HCT116 (cell line): ENCODE measurements at regions not wholly inside any gene's neighbourhood (a gene's known extent, or its start where the extent isn't known, plus 50 kb on each side); places are given as distances from the start of the nearest gene placed in this dataset.

Experiments used
- ATAC-seq: fragments of 200-7000 bp; cut with Tn5 transposase; 2 replicates; pipeline ENCODE4 v1.9.1; 2020; ENCODE audit warnings: mild to moderate bottlenecking, moderate library complexity
- BruUV-seq: library from RNA; stranded (reverse); fragments of 400-500 nt; replicated peaks from 2 replicates; lab custom pipeline; 2021; lab: Mats Ljungman, UMichigan
- CTCF ChIA-PET: fragments of 300-600 bp; sonication (Branson Sonifier 250); formaldehyde crosslinking; loops from one replicate; lab custom pipeline; 2021; ENCODE audit warnings: antibody characterized with exemption; lab: Charles Lee
- POLR2A ChIA-PET: fragments of 300-600, 350-600 bp; sonication (Branson Sonifier 250); formaldehyde crosslinking; loops from one replicate; lab custom pipeline; 2021; ENCODE audit warnings: antibody characterized with exemption; lab: Charles Lee
- RAD21 ChIA-PET, 2 experiments: fragments of 300-600 bp; sonication (Branson Sonifier 250); formaldehyde crosslinking; loops; one replicate each; lab custom pipeline; 2023; ENCODE audit warnings: low total read pairs in 2 of 2; ENCODE audit not compliant: uncharacterized antibody in 2 of 2, unreplicated experiment in 2 of 2, low non-redundant PET in 1 of 2; lab: Charles Lee
- DNase-seq: peaks from one replicate; pipeline ENCODE4 v3.0.0-alpha.2; 2010; ENCODE audit warnings: low read depth, low spot score
- H2AFZ ChIP-seq: fragments of 200-600 bp; shearing (Covaris generic), sonication (generic); 2 replicates; pipeline ENCODE4 v1.6.1; 2017; ENCODE audit warnings: low read depth, mixed run types, mixed read lengths, antibody characterized with exemption, low read length; ENCODE audit not compliant: poor library complexity, severe bottlenecking
- H3K27ac ChIP-seq: 2 replicates; pipeline ENCODE4 v1.5.1; 2012; ENCODE audit warnings: low read depth, low read length
- H3K27me3 ChIP-seq: fragments of 200-600 bp; sonication (generic); 2 replicates; pipeline ENCODE4 v1.6.1; 2016; ENCODE audit warnings: mixed run types, low read length, mixed read lengths; ENCODE audit not compliant: insufficient read depth
- H3K36me3 ChIP-seq, 2 experiments: fragments of 200-500 bp in 1 of 2; fragments of 200-600 bp in 1 of 2; sonication (Bioruptor generic) in 1 of 2; sonication (generic) in 1 of 2; 2 replicates each; pipeline versions ENCODE4 v1.5.1 to v1.6.1; 2014 to 2016; ENCODE audit warnings: low read length in 2 of 2, inconsistent platforms in 1 of 2, mixed read lengths in 1 of 2, mixed run types in 1 of 2; ENCODE audit not compliant: insufficient read depth in 2 of 2, control insufficient read depth in 1 of 2
- H3K4me1 ChIP-seq, 2 experiments: fragments of 200-600 bp in 1 of 2; sonication (generic) in 1 of 2; 2 replicates each; pipeline versions ENCODE4 v1.5.1 to v1.6.1; 2012 to 2017; ENCODE audit warnings: low read length in 2 of 2, inconsistent platforms in 1 of 2, mild to moderate bottlenecking in 1 of 2, mixed read lengths in 1 of 2, mixed run types in 1 of 2, moderate library complexity in 1 of 2; ENCODE audit not compliant: insufficient read depth in 2 of 2, control insufficient read depth in 1 of 2
- H3K4me2 ChIP-seq: fragments of 200-600 bp; sonication (generic); 2 replicates; pipeline ENCODE4 v1.6.1; 2017; ENCODE audit warnings: mixed run types, low read length, mixed read lengths
- H3K4me3 ChIP-seq, 2 experiments: fragments of 200-600 bp in 1 of 2; sonication (generic) in 1 of 2; replicated peaks in 1 of 2; 2 replicates each; pipeline ENCODE4 v1.5.1; 2011 to 2016; ENCODE audit warnings: low read length in 2 of 2, control low read depth in 1 of 2, low read depth in 1 of 2, mild to moderate bottlenecking in 1 of 2, mixed read lengths in 1 of 2, mixed run types in 1 of 2
- H3K79me2 ChIP-seq: fragments of 200-600 bp; sonication (generic); 2 replicates; pipeline ENCODE4 v1.6.1; 2017; ENCODE audit warnings: mild to moderate bottlenecking, mixed run types, low read length, moderate library complexity, mixed read lengths; ENCODE audit not compliant: insufficient read depth
- H3K9ac ChIP-seq: fragments of 200-600 bp; sonication (generic); 2 replicates; pipeline ENCODE4 v1.6.1; 2016; ENCODE audit warnings: low read length, mixed read lengths
- H3K9me2 ChIP-seq: fragments of 200-600 bp; sonication (generic), shearing (Covaris generic); 2 replicates; pipeline ENCODE4 v1.6.1; 2017; ENCODE audit warnings: mixed run types, mild to moderate bottlenecking, moderate library complexity; ENCODE audit not compliant: insufficient read depth
- H3K9me3 ChIP-seq, 2 experiments: fragments of 200-500 bp in 1 of 2; fragments of 200-600 bp in 1 of 2; sonication (Bioruptor generic) in 1 of 2; sonication (generic) in 1 of 2; 2 replicates each; pipeline ENCODE4 v1.6.1; 2014 to 2017; ENCODE audit warnings: low read length in 2 of 2, mixed read lengths in 2 of 2, inconsistent platforms in 1 of 2, low read depth in 1 of 2, mild to moderate bottlenecking in 1 of 2, mixed run types in 1 of 2, moderate library complexity in 1 of 2; ENCODE audit not compliant: control insufficient read depth in 1 of 2, insufficient read depth in 1 of 2
- H4K20me1 ChIP-seq: fragments of 200-600 bp; sonication (generic), shearing (Covaris generic); 2 replicates; pipeline ENCODE4 v1.6.1; 2017; ENCODE audit warnings: mixed run types, mild to moderate bottlenecking, moderate library complexity; ENCODE audit not compliant: insufficient read depth
- CBX3 ChIP-seq: IDR thresholded peaks from 2 replicates; pipeline ENCODE4 v1.6.1; 2012; ENCODE audit warnings: low read depth
- EGR1 ChIP-seq: IDR thresholded peaks from 2 replicates; pipeline ENCODE4 v1.6.1; 2012; ENCODE audit warnings: low read depth
- JUND ChIP-seq: IDR thresholded peaks from 2 replicates; pipeline ENCODE4 v1.6.1; 2012
- POLR2A ChIP-seq: IDR thresholded peaks from 2 replicates; pipeline ENCODE4 v1.7.0; 2011; ENCODE audit warnings: borderline replicate concordance; ENCODE audit not compliant: insufficient read depth, insufficient read length; ENCODE audit errors: extremely low read depth
- SIN3A ChIP-seq: IDR thresholded peaks from 2 replicates; pipeline ENCODE4 v1.6.1; 2012; ENCODE audit warnings: low read depth
- SP1 ChIP-seq: IDR thresholded peaks from 2 replicates; pipeline ENCODE4 v1.6.1; 2012; ENCODE audit warnings: low read depth
- SRF ChIP-seq: IDR thresholded peaks from 2 replicates; pipeline ENCODE4 v1.6.1; 2012; ENCODE audit warnings: low read depth
- TCF7L2 ChIP-seq: IDR thresholded peaks from 2 replicates; pipeline ENCODE4 v1.7.0; 2011; ENCODE audit warnings: borderline replicate concordance, inconsistent platforms; ENCODE audit not compliant: insufficient read depth, insufficient read length; ENCODE audit errors: extremely low read depth
- ZFX ChIP-seq: fragments of 450-650 bp; IDR thresholded peaks from 2 replicates; pipeline ENCODE4 v1.6.1; 2017
- ZNF274 ChIP-seq: fragments of 200-500 bp; sonication (Bioruptor generic); IDR thresholded peaks from 2 replicates; pipeline ENCODE4 v1.6.1; 2014; ENCODE audit warnings: mild to moderate bottlenecking, low read depth, low read length, inconsistent platforms
- intact Hi-C: fragments of 100-400 bp; cut with micrococcal nuclease; formaldehyde crosslinking; loops from 2 replicates; pipeline ENCODE4 v1.10.0; 2022
- TF ChIP-seq, protein P1 (sequence below): IDR thresholded peaks from 2 replicates; pipeline ENCODE4 v1.6.1; 2011; ENCODE audit warnings: mild to moderate bottlenecking, low read length, moderate library complexity; ENCODE audit not compliant: insufficient replicate concordance; ENCODE audit errors: extremely low read depth
- TF ChIP-seq, protein P2 (sequence below): IDR thresholded peaks from 2 replicates; pipeline ENCODE4 v1.6.1; 2012; ENCODE audit warnings: low read depth
- TF ChIP-seq, protein P3 (sequence below): IDR thresholded peaks from 2 replicates; pipeline ENCODE4 v1.6.1; 2012

GRCh38 chr12:74728006-74728405, 190.4 kb downstream of the ATXN7L3B start:
- no peak overlapping the region for H3K4me3 ChIP-seq
- no peaks in the 10 kb centered on the region for H3K9me3 ChIP-seq
- RAD21 ChIA-PET: no interaction called here
- no peaks in the 10 kb centered on the region for H3K79me2 ChIP-seq
- H4K20me1 ChIP-seq: no peaks in the 10 kb centered on the region
- TF ChIP-seq, protein P1, sequence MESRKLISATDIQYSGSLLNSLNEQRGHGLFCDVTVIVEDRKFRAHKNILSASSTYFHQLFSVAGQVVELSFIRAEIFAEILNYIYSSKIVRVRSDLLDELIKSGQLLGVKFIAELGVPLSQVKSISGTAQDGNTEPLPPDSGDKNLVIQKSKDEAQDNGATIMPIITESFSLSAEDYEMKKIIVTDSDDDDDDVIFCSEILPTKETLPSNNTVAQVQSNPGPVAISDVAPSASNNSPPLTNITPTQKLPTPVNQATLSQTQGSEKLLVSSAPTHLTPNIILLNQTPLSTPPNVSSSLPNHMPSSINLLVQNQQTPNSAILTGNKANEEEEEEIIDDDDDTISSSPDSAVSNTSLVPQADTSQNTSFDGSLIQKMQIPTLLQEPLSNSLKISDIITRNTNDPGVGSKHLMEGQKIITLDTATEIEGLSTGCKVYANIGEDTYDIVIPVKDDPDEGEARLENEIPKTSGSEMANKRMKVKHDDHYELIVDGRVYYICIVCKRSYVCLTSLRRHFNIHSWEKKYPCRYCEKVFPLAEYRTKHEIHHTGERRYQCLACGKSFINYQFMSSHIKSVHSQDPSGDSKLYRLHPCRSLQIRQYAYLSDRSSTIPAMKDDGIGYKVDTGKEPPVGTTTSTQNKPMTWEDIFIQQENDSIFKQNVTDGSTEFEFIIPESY: no peak
- TF ChIP-seq JUND: no peak
- no peak for TF ChIP-seq SRF
- no peak for TF ChIP-seq POLR2A
- no peak for TF ChIP-seq ZFX
- TF ChIP-seq, protein P2, sequence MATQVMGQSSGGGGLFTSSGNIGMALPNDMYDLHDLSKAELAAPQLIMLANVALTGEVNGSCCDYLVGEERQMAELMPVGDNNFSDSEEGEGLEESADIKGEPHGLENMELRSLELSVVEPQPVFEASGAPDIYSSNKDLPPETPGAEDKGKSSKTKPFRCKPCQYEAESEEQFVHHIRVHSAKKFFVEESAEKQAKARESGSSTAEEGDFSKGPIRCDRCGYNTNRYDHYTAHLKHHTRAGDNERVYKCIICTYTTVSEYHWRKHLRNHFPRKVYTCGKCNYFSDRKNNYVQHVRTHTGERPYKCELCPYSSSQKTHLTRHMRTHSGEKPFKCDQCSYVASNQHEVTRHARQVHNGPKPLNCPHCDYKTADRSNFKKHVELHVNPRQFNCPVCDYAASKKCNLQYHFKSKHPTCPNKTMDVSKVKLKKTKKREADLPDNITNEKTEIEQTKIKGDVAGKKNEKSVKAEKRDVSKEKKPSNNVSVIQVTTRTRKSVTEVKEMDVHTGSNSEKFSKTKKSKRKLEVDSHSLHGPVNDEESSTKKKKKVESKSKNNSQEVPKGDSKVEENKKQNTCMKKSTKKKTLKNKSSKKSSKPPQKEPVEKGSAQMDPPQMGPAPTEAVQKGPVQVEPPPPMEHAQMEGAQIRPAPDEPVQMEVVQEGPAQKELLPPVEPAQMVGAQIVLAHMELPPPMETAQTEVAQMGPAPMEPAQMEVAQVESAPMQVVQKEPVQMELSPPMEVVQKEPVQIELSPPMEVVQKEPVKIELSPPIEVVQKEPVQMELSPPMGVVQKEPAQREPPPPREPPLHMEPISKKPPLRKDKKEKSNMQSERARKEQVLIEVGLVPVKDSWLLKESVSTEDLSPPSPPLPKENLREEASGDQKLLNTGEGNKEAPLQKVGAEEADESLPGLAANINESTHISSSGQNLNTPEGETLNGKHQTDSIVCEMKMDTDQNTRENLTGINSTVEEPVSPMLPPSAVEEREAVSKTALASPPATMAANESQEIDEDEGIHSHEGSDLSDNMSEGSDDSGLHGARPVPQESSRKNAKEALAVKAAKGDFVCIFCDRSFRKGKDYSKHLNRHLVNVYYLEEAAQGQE: no peak
- no peak for TF ChIP-seq SP1
- no peak for TF ChIP-seq ZNF274
- no peak for TF ChIP-seq SIN3A
- TF ChIP-seq, protein P3, sequence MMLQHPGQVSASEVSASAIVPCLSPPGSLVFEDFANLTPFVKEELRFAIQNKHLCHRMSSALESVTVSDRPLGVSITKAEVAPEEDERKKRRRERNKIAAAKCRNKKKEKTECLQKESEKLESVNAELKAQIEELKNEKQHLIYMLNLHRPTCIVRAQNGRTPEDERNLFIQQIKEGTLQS: no peak
- TF ChIP-seq CBX3: no peak
- no peak for TF ChIP-seq EGR1
- no peak for TF ChIP-seq TCF7L2
- intact Hi-C loops: no loop called here
- H3K27ac ChIP-seq: no peak overlapping the region
- no peak overlapping the region for H3K9ac ChIP-seq
- H3K27me3 ChIP-seq: no peaks in the 10 kb centered on the region
- H3K4me2 ChIP-seq: no peak overlapping the region
- BruUV-seq: no TSS peak
- no peaks in the 10 kb centered on the region for H3K9me2 ChIP-seq
- H2AFZ ChIP-seq: no peak overlapping the region
- no peaks in the 10 kb centered on the region for H3K4me1 ChIP-seq
- CTCF ChIA-PET: no interaction called here
- no peaks in the 10 kb centered on the region for H3K36me3 ChIP-seq
- DNase-seq: no peak
- ATAC-seq: no peak
- POLR2A ChIA-PET: no interaction called here
